HepG2 (cell line): ENCODE measurements at regions not wholly inside any gene's neighbourhood (a gene's known extent, or its start where the extent isn't known, plus 50 kb on each side); places are given as distances from the start of the nearest gene placed in this dataset.

Source experiments
- ATAC-seq: fragments of 200-7000 bp; cut with Tn5 transposase; 3 replicates; pipeline ENCODE4 v1.9.1; 2020; ENCODE audit warnings: mild to moderate bottlenecking, moderate library complexity
- BruUV-seq: library from RNA; stranded (reverse); fragments of 400-500 nt; replicated peaks from 2 replicates; lab custom pipeline; 2021; lab: Mats Ljungman, UMichigan
- CTCF ChIA-PET: fragments of 300-600 bp; formaldehyde crosslinking; extraction: SDS; loops from one replicate; lab custom pipeline; 2021; ENCODE audit warnings: low total read pairs, inconsistent platforms, low intra/inter-chr PET ratio; lab: Yijun Ruan, JAX
- POLR2A ChIA-PET: fragments of 350-600 bp; sonication (Branson Sonifier 250); formaldehyde crosslinking; loops from one replicate; lab custom pipeline; 2020; ENCODE audit warnings: antibody characterized with exemption, inconsistent platforms; lab: Yijun Ruan, JAX
- DNase-seq: peaks from one replicate; pipeline ENCODE4 v3.0.0-alpha.2; 2015; ENCODE audit warnings: low spot score
- FAIRE-seq: peaks from 3 replicates; lab custom pipeline; 2011; peaks lifted over from hg19 to GRCh38; lab: Jason Lieb, UNC
- H2AFZ ChIP-seq: one replicate; pipeline ENCODE4 v1.6.1; 2011; ENCODE audit warnings: low read length, inconsistent platforms
- H3K27ac ChIP-seq: fragments of 300-600 bp; 3 replicates; pipeline ENCODE4 v1.8.0; 2011; ENCODE audit warnings: mixed run types, mild to moderate bottlenecking, mixed read lengths, low read length, inconsistent platforms; ENCODE audit not compliant: insufficient read depth; ENCODE audit errors: extremely low read length
- H3K27me3 ChIP-seq, 2 experiments: fragments of 200-600 bp in 1 of 2; 2 replicates in 1 of 2; 3 replicates in 1 of 2; pipeline versions ENCODE4 v1.6.0 to v1.8.0; 2011; ENCODE audit warnings: low read length in 2 of 2, mild to moderate bottlenecking in 2 of 2, moderate library complexity in 2 of 2, inconsistent platforms in 1 of 2; ENCODE audit not compliant: insufficient read depth in 2 of 2, control insufficient read depth in 1 of 2
- H3K36me3 ChIP-seq, 2 experiments: fragments of 200-600 bp in 1 of 2; replicated peaks in 1 of 2; 2 replicates in 1 of 2; 3 replicates in 1 of 2; pipeline versions ENCODE4 v1.5.1 to v1.8.0; 2011; ENCODE audit warnings: low read length in 2 of 2, inconsistent platforms in 1 of 2; ENCODE audit not compliant: insufficient read depth in 2 of 2, control insufficient read depth in 1 of 2
- H3K4me1 ChIP-seq: 2 replicates; pipeline ENCODE4 v1.5.1; 2012; ENCODE audit warnings: low read length, inconsistent platforms; ENCODE audit not compliant: insufficient read depth
- H3K4me2 ChIP-seq: 2 replicates; pipeline ENCODE4 v1.6.0; 2011; ENCODE audit warnings: low read depth, low read length, inconsistent platforms
- H3K4me3 ChIP-seq, 3 experiments: fragments of 200-600 bp in 1 of 3; sonication (generic), shearing (Covaris generic) in 1 of 3; replicated peaks in 1 of 3; 2 replicates each; pipeline ENCODE4 v1.5.1; 2011 to 2016; ENCODE audit warnings: low read length in 3 of 3, inconsistent platforms in 2 of 3, low read depth in 2 of 3, mild to moderate bottlenecking in 2 of 3, control low read depth in 1 of 3, mixed read lengths in 1 of 3; ENCODE audit not compliant: insufficient read depth in 1 of 3
- H3K79me2 ChIP-seq: one replicate; pipeline ENCODE4 v1.6.1; 2011; ENCODE audit warnings: low read length, inconsistent platforms; ENCODE audit not compliant: insufficient read depth
- H3K9ac ChIP-seq: 2 replicates; pipeline ENCODE4 v1.6.0; 2011; ENCODE audit warnings: mild to moderate bottlenecking, low read depth, low read length, inconsistent platforms; ENCODE audit not compliant: insufficient read depth
- H3K9me3 ChIP-seq: 2 replicates; pipeline ENCODE4 v1.5.1; 2012; ENCODE audit warnings: mild to moderate bottlenecking, low read length
- H4K20me1 ChIP-seq: 2 replicates; pipeline ENCODE4 v1.6.0; 2011; ENCODE audit warnings: inconsistent platforms, mild to moderate bottlenecking, low read length, moderate library complexity; ENCODE audit not compliant: insufficient read depth
- FIP1L1 ChIP-seq: fragments of 200-400 bp; formaldehyde crosslinking; IDR thresholded peaks from 2 replicates; pipeline ENCODE4 v1.6.1; 2018; ENCODE audit warnings: low read depth, mild to moderate bottlenecking, low read length, moderate library complexity, borderline replicate concordance; ENCODE audit not compliant: insufficient read depth
- NFKB2 ChIP-seq: sonication (generic); formaldehyde crosslinking; IDR thresholded peaks from 2 replicates; pipeline ENCODE4 v1.4.0; 2020; ENCODE audit warnings: missing genetic modification reagents, borderline replicate concordance
- RAD51 ChIP-seq: fragments of 450-650 bp; IDR thresholded peaks from 2 replicates; pipeline ENCODE4 v1.6.1; 2016; ENCODE audit warnings: borderline replicate concordance
- RBFOX2 ChIP-seq: fragments of 200-400 bp; formaldehyde crosslinking; IDR thresholded peaks from 2 replicates; pipeline ENCODE4 v1.6.1; 2017; ENCODE audit warnings: low read depth, mild to moderate bottlenecking, low read length
- RNF2 ChIP-seq: fragments of 450-650 bp; conservative IDR thresholded peaks from 2 replicates; pipeline ENCODE4 v1.6.1; 2016; ENCODE audit warnings: low read depth
- ZMYM2 ChIP-seq: sonication (generic); formaldehyde crosslinking; IDR thresholded peaks from 2 replicates; pipeline ENCODE4 v1.8.0; 2022; ENCODE audit warnings: mild to moderate bottlenecking, missing genetic modification reagents
- ZNF296 ChIP-seq: sonication (generic); formaldehyde crosslinking; conservative IDR thresholded peaks from 2 replicates; pipeline ENCODE4 v1.5.0; 2020; ENCODE audit warnings: mild to moderate bottlenecking, missing genetic modification reagents
- ZNF354B ChIP-seq: sonication (generic); formaldehyde crosslinking; IDR thresholded peaks from 2 replicates; pipeline ENCODE4 v1.8.0; 2022; ENCODE audit warnings: mild to moderate bottlenecking, missing genetic modification reagents
- ZNF629 ChIP-seq: sonication (generic); formaldehyde crosslinking; conservative IDR thresholded peaks from 2 replicates; pipeline ENCODE4 v1.5.0; 2020; ENCODE audit warnings: missing genetic modification reagents
- ZNF773 ChIP-seq: sonication (generic); formaldehyde crosslinking; IDR thresholded peaks from 2 replicates; pipeline ENCODE4 v1.4.0; 2020; ENCODE audit warnings: missing genetic modification reagents, borderline replicate concordance
- ZNF839 ChIP-seq: sonication (generic); formaldehyde crosslinking; IDR thresholded peaks from 2 replicates; pipeline ENCODE4 v1.4.0; 2020; ENCODE audit warnings: missing genetic modification reagents, mild to moderate bottlenecking, borderline replicate concordance
- ZSCAN25 ChIP-seq: sonication (generic); formaldehyde crosslinking; IDR thresholded peaks from 2 replicates; pipeline ENCODE4 v1.8.0; 2022; ENCODE audit warnings: mild to moderate bottlenecking, missing genetic modification reagents
- WGBS: methylation state at CpG from one replicate; pipeline ENCODE4 v1.1.6; 2017; ENCODE audit warnings: low lambda C conversion rate; 5-methylcytosine and 5-hydroxymethylcytosine counted together
- in situ Hi-C: cut with HindIII; loops from 2 replicates; pipeline ENCODE4 v1.10.0; 2017; ENCODE audit warnings: low pct_unique_long_range_greater_than_20kb; ENCODE audit not compliant: extremely low pct_ligation_motif_present
- intact Hi-C: fragments of 100-400 bp; cut with micrococcal nuclease; formaldehyde crosslinking; loops from one replicate; pipeline ENCODE4 v1.10.0; 2022; ENCODE audit not compliant: unreplicated experiment

DNA sequence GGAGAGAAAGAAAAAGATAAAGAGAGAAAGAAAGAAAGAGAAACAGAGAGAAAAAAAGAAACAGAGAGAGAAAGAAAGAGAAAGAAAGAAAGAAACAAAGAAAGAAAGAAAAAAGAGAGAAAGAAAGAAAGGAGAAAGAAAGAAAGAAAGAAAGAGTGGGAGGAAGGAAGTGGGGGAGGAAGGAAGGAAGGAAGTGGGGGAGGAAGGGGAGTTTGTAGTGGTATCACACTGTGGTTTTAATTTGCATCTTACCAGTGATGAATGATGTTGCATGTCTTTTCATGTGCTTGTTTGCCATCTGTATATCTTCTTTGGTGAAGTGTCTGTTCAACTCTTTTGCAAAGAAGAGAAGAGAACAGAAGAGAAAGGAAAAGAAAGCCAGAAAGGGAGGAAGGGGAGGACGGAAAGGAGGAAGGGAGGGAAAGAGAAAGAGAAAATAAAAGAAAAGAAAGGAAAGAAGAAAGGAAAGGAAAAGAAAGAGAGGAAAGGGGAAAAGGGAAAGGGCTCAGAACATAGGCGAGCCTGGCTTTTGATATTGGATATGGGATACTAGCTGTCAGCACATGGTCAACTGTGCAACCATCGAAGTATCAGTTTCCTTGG lies 79.2 kb upstream of the FRMD4A start:
- Histone ChIP-seq H3K79me2 (no peaks in the 10 kb centered on the region), H3K4me1 (no peaks in the 10 kb centered on the region), H3K27ac (no peak overlapping the region), H2AFZ (no peak overlapping the region), H3K4me2 (no peak overlapping the region), H3K36me3 (no peaks in the 10 kb centered on the region), H3K9me3 (no peaks in the 10 kb centered on the region), H3K4me3 (no peak overlapping the region), H4K20me1 (no peaks in the 10 kb centered on the region), H3K27me3 (peaks cover 0 to 6% of the 10 kb centered on the region in 2 experiments; a peak in 3 of 5 replicates), H3K9ac (no peak overlapping the region)
- intact Hi-C loops (no loop called here), in situ Hi-C loops (no loop called here)
- ATAC-seq (no peak), FAIRE-seq (no peak), DNase-seq (no peak)
- BruUV-seq, result no TSS peak
- CTCF ChIA-PET, result no interaction called here
- WGBS, result under 1% methylated on average over 3 of the region's 3 CpGs
- TF ChIP-seq RNF2 (no peak), ZMYM2 (CRISPR knock-in tag) (no peak), ZNF773 (CRISPR knock-in tag) (no peak), ZSCAN25 (CRISPR knock-in tag) (no peak), NFKB2 (CRISPR knock-in tag) (no peak), ZNF629 (CRISPR knock-in tag) (no peak), ZNF296 (CRISPR knock-in tag) (no peak)
- POLR2A ChIA-PET, result no interaction called here

DNA sequence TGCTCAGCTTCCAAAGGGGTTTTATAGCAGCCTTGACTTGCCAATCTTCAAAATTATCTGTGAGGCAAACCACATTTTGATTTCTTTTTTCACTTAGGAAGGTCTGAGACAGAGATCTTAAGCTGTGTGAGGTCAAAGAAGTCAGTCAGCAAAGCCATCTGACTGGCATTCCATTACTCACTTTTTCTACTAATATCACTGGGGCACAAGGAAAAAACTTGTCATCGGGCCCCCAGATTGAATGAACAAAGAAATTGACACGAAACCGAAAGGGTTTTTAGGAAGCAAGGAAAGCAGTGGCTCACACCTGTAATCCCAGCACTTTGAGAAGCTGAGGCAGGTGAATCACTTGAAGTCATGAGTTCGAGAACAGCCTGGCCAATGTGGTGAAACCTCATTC lies 78.5 kb upstream of the FRMD4A start:
- Histone ChIP-seq H3K36me3 (no peaks in the 10 kb centered on the region), H3K4me3 (no peak overlapping the region), H3K4me1 (no peaks in the 10 kb centered on the region), H3K27me3 (peaks cover 0 to 5% of the 10 kb centered on the region in 2 experiments; a peak in 3 of 5 replicates), H4K20me1 (no peaks in the 10 kb centered on the region), H3K4me2 (no peak overlapping the region), H2AFZ (no peak overlapping the region), H3K79me2 (no peaks in the 10 kb centered on the region), H3K27ac (no peak overlapping the region), H3K9ac (no peak overlapping the region), H3K9me3 (no peaks in the 10 kb centered on the region)
- in situ Hi-C loops, result no loop called here
- ATAC-seq (no peak), DNase-seq (no peak), FAIRE-seq (no peak)
- no TSS peak for BruUV-seq
- 1% methylated on average over 4 of the region's 4 CpGs for WGBS
- intact Hi-C loops, result no loop called here
- CTCF ChIA-PET, result no interaction called here
- POLR2A ChIA-PET, result no interaction called here
- TF ChIP-seq FIP1L1 (no peak), ZNF839 (CRISPR knock-in tag) (no peak), ZNF354B (CRISPR knock-in tag) (no peak), RAD51 (no peak), RBFOX2 (no peak)
